Calu3 (cell line): ENCODE measurements at regions not wholly inside any gene's neighbourhood (a gene's known extent, or its start where the extent isn't known, plus 50 kb on each side); places are given as distances from the start of the nearest gene placed in this dataset.
"Not testable (repeated sequence)": the region's sequence is repeated elsewhere in the genome, so short reads cannot be mapped to it uniquely, and the experiment has no call there.

Source experiments
- BruUV-seq: library from RNA; stranded (reverse); fragments of 400-500 nt; replicated peaks from 2 replicates; lab custom pipeline; 2021; lab: Mats Ljungman, UMichigan
- CTCF ChIA-PET: fragments of 300-600 bp; sonication (Branson Sonifier 250); formaldehyde crosslinking; loops from one replicate; lab custom pipeline; 2022; ENCODE audit warnings: antibody characterized with exemption; lab: Charles Lee
- DNase-seq: peaks from one replicate; pipeline ENCODE4 v3.0.0; 2022
- H3K27ac Mint-ChIP-seq: one replicate; pipeline ENCODE4 v1.8.0; 2022; ENCODE audit warnings: mixed read lengths; ENCODE audit not compliant: unreplicated experiment
- H3K27me3 Mint-ChIP-seq: one replicate; pipeline ENCODE4 v1.8.0; 2022; ENCODE audit warnings: mixed read lengths; ENCODE audit not compliant: unreplicated experiment
- H3K36me3 Mint-ChIP-seq: one replicate; pipeline ENCODE4 v1.8.0; 2022; ENCODE audit warnings: mild to moderate bottlenecking, moderate library complexity, mixed read lengths; ENCODE audit not compliant: insufficient read depth, unreplicated experiment
- H3K4me1 Mint-ChIP-seq: one replicate; pipeline ENCODE4 v1.8.0; 2022; ENCODE audit warnings: mild to moderate bottlenecking, low read depth, mixed read lengths; ENCODE audit not compliant: unreplicated experiment
- H3K4me3 Mint-ChIP-seq: one replicate; pipeline ENCODE4 v1.8.0; 2022; ENCODE audit warnings: mild to moderate bottlenecking, low read depth, moderate library complexity, mixed read lengths; ENCODE audit not compliant: unreplicated experiment
- H3K9me3 Mint-ChIP-seq: one replicate; pipeline ENCODE4 v1.8.0; 2022; ENCODE audit warnings: low read depth, mixed read lengths; ENCODE audit not compliant: unreplicated experiment
- intact Hi-C: fragments of 100-400 bp; cut with micrococcal nuclease; formaldehyde crosslinking; loops from one replicate; pipeline ENCODE4 v1.10.0; 2022; ENCODE audit not compliant: unreplicated experiment
- TF ChIP-seq, protein P1 (sequence below): fragments of 200-600 bp; IDR thresholded peaks from one replicate; pipeline ENCODE4 v1.8.0; 2022; ENCODE audit warnings: antibody characterized with exemption; ENCODE audit not compliant: unreplicated experiment

GRCh38 chr2:131584380-131584779, 56.7 kb downstream of the CCDC74A start:
- no peaks in the 10 kb centered on the region for H3K4me1 Mint-ChIP-seq
- DNase-seq: no peak
- peaks cover 77% of the 10 kb centered on the region for H3K27me3 Mint-ChIP-seq
- no peaks in the 10 kb centered on the region for H3K9me3 Mint-ChIP-seq
- intact Hi-C loops: no loop called here
- H3K36me3 Mint-ChIP-seq: no peaks in the 10 kb centered on the region
- TF ChIP-seq, protein P1, sequence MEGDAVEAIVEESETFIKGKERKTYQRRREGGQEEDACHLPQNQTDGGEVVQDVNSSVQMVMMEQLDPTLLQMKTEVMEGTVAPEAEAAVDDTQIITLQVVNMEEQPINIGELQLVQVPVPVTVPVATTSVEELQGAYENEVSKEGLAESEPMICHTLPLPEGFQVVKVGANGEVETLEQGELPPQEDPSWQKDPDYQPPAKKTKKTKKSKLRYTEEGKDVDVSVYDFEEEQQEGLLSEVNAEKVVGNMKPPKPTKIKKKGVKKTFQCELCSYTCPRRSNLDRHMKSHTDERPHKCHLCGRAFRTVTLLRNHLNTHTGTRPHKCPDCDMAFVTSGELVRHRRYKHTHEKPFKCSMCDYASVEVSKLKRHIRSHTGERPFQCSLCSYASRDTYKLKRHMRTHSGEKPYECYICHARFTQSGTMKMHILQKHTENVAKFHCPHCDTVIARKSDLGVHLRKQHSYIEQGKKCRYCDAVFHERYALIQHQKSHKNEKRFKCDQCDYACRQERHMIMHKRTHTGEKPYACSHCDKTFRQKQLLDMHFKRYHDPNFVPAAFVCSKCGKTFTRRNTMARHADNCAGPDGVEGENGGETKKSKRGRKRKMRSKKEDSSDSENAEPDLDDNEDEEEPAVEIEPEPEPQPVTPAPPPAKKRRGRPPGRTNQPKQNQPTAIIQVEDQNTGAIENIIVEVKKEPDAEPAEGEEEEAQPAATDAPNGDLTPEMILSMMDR: no peak
- CTCF ChIA-PET: no interaction called here
- no peak overlapping the region for H3K4me3 Mint-ChIP-seq
- no TSS peak for BruUV-seq
- H3K27ac Mint-ChIP-seq: no peak overlapping the region

GRCh38 chr2:131584940-131585339, 57.3 kb downstream of the CCDC74A start:
- no peak overlapping the region for H3K4me3 Mint-ChIP-seq
- no peak overlapping the region for H3K27ac Mint-ChIP-seq
- TF ChIP-seq, protein P1: no peak
- CTCF ChIA-PET: no interaction called here
- no peaks in the 10 kb centered on the region for H3K36me3 Mint-ChIP-seq
- H3K9me3 Mint-ChIP-seq: no peaks in the 10 kb centered on the region
- no peaks in the 10 kb centered on the region for H3K4me1 Mint-ChIP-seq
- peaks cover 72% of the 10 kb centered on the region for H3K27me3 Mint-ChIP-seq
- intact Hi-C loops: no loop called here
- no TSS peak for BruUV-seq
- DNase-seq: no peak

DNA sequence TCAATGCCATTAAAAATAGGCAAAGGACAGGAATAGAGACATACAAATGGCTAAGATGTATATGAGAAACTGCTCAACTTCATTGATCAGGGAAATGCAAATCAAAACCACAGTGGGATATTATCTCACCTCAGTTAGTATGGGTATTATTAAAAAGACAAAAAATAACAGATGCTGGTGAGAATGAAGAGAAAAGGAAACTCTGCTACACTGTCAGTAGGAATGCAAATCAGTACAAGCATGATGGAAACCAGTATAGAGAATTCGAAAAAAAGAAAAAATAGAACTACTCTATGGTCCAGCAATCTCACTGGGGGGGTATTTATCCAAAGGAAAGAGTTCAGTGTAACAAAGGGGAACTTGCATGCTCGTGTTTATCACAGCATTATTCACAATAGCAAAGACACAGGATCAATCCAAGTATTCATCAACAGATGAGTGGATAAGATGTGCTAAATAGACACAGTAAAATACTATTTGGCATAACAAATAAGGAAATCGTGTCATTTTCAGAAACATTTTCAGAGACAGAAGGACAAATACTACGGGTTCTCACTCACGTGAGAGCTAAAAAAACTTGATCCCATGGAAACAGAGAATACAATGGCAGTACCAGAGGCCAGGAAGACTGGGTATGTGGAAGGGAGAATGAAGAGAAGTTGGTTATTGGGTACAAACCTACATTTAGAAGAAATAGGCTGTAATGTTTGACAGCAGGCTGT, 60.6 kb downstream of the CCDC74A start:
- Mint-ChIP-seq H3K27me3 (peaks cover 38% of the 10 kb centered on the region), H3K4me3 (no peak overlapping the region), H3K36me3 (no peaks in the 10 kb centered on the region), H3K9me3 (no peaks in the 10 kb centered on the region), H3K27ac (no peak overlapping the region), H3K4me1 (no peaks in the 10 kb centered on the region)
- DNase-seq: no peak
- CTCF ChIA-PET: no interaction called here
- intact Hi-C loops: no loop called here
- BruUV-seq: no TSS peak
- TF ChIP-seq, protein P1: no peak

DNA sequence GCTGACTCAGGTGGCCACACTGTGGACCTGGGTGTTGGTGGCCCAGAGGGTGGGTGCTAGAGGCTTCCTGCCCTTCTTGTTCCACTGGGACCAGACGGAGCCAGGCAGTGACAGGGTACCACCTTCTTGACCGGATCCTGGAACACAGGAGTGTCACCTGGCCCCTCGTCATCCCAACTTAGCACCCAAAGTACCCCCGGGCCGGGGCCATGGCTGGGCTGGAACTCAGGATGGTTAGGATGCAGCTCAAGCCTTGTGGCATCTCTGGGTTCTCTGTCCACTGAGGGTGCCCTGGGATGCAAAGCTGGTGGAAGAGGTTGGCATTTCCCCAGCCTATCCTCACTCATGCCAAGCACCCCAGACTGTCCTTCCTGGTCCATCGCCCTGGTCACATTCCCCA, 61.4 kb downstream of the CCDC74A start:
- DNase-seq, H3K27ac Mint-ChIP-seq, H3K4me3 Mint-ChIP-seq, H3K36me3 Mint-ChIP-seq, intact Hi-C loops, H3K4me1 Mint-ChIP-seq, H3K9me3 Mint-ChIP-seq, CTCF ChIA-PET, BruUV-seq: not testable (repeated sequence)
- H3K27me3 Mint-ChIP-seq: peaks cover 30% of the 10 kb centered on the region

DNA sequence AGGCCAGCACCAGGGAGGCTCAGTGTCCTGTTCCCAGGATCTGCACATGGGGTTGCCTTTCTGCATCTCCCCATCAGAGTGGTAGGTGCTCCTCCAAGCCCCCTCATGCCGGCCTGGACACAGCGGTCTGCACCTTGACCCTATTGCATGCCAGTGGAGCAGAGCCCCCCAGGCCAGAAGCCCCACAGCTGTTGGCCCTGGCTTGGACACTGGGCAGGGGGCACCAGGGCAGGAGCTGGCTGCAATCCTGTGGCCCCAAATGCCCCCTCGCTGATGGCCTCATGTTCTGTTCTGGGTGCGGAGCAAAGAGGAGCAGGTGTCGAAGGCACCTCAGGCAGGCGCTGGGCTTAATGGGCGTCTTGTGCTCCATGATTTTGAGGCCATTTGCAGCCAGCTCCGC, 62.7 kb downstream of the CCDC74A start:
- H3K4me3 Mint-ChIP-seq: no peak overlapping the region
- CTCF ChIA-PET: no interaction called here
- intact Hi-C loops: no loop called here
- BruUV-seq: no TSS peak
- H3K4me1 Mint-ChIP-seq: no peaks in the 10 kb centered on the region
- H3K27ac Mint-ChIP-seq: no peak overlapping the region
- no peaks in the 10 kb centered on the region for H3K36me3 Mint-ChIP-seq
- H3K27me3 Mint-ChIP-seq: peaks cover 17% of the 10 kb centered on the region
- no peaks in the 10 kb centered on the region for H3K9me3 Mint-ChIP-seq
- no peak for DNase-seq
- TF ChIP-seq, protein P1: no peak
